Anterior cingulate cortex (tissue), 58 donors: ENCODE measurements at regions not wholly inside any gene's neighbourhood (a gene's known extent, or its start where the extent isn't known, plus 50 kb on each side); places are given as distances from the start of the nearest gene placed in this dataset.

Experiments
- DNase-seq, 58 donors: peaks; one replicate each; lab custom pipeline; 2025; lab: John Stamatoyannopoulos, UW

DNA sequence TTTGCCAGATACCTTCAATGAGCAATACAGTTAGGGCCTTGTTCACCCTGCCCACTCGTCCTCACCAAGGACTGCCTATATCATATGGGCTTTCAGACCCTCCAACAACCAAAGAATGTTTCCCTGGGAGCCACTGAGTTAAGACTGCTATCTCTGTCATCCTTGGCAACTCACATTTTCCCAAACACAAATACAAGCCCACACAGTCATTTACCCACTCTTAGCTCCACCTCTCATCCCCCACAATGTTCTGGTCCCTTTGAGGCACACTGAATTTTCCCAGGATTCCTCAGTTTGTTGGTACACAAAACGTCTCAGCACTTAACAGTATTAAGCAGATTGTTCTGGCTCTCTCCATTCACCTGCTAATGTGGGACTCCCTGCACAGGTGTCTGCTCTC is 204.6 kb downstream of the TLE3 start:
- no peak for DNase-seq

DNA sequence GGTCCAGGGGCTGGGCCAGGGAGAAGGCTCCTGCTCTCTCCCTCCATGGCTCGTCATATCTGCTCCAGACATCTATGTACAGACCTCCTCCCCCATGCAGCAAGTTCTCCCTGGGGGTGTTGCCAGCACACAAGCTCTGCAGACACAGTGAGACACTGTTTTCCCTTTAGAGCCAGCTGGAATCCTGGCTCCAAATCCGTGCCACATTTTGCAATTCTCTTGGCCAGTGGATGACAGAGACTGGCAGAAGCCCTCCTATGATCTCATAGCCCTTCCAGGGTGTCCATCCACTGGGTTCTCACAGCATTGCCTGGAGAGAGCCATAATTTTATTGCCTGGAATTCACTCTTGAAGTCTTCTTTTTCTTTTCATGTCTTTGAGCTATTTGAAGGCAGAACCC is 203.9 kb downstream of the TLE3 start:
- DNase-seq: peak in 53 of 58 donors; percentile 3 to 90 (median 60)

DNA sequence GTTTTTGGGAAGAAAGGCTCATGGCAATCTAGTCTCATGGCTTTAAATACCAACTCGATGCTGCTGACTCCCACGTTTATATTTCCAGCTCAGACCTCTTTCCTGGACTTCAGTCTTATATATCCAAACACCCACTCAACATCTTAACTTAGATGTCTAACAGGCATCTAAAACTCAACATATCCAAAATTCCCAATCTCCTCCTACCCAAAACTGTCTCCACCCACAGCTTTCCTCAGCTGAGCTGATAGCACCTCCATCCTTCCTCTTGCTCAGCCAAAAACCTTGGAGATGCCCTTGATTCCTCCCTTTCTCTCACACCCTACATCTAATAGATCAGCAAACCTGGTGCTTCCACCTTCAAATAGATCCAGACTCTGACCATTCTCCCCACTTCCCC is 202.5 kb downstream of the TLE3 start:
- DNase-seq: no peak

DNA sequence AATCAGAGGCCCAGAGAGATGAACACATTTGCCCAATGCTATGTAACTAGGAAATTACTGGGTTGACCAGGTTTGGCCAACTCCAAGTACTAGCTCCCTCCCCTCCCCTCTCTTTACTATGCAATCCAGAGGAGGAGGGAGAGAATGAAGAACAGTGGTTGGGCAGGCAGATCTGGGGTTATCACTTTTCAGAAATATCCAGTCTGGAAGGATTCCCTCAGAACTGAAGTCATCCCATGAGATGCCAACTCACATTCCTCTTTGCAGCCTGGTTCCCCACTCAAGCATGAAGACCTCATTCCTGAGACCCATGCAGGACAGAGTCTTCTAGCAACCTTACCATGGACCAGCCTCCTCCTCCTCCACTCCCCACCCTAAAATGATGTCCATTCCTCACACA is 201.1 kb downstream of the TLE3 start:
- no peak for DNase-seq

DNA sequence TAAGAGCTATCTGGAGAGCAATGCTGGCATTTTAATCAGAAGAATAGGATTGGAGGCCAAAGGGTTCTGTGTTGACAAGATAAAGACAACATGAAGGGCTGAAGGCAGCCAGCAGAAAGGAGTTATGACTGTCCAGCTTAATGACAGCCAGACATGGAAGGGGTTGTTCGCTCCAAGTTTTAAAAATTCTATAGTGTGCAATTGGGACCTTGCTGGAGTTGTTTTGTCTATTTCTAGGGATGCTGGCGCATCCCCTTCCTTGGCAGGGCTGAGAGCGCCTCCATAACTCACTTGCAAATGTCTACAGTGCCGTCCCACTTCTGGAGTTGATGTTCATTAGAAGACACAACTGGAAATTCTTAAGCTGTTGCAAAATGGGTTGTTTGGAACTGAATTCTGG is 200.7 kb downstream of the TLE3 start:
- no peak for DNase-seq

- DNase-seq: no peak
These were observed 200.1 kb downstream of the TLE3 start for GRCh38 chr15:69897471-69898237.

- DNase-seq: no peak
These were observed 199.5 kb downstream of the TLE3 start for GRCh38 chr15:69898243-69898642.

- no peak for DNase-seq
These were observed 195.2 kb downstream of the TLE3 start for GRCh38 chr15:69902414-69903062.

GRCh38 chr15:69903470-69904469 is 193.9 kb downstream of the TLE3 start:
- no peak for DNase-seq

DNA sequence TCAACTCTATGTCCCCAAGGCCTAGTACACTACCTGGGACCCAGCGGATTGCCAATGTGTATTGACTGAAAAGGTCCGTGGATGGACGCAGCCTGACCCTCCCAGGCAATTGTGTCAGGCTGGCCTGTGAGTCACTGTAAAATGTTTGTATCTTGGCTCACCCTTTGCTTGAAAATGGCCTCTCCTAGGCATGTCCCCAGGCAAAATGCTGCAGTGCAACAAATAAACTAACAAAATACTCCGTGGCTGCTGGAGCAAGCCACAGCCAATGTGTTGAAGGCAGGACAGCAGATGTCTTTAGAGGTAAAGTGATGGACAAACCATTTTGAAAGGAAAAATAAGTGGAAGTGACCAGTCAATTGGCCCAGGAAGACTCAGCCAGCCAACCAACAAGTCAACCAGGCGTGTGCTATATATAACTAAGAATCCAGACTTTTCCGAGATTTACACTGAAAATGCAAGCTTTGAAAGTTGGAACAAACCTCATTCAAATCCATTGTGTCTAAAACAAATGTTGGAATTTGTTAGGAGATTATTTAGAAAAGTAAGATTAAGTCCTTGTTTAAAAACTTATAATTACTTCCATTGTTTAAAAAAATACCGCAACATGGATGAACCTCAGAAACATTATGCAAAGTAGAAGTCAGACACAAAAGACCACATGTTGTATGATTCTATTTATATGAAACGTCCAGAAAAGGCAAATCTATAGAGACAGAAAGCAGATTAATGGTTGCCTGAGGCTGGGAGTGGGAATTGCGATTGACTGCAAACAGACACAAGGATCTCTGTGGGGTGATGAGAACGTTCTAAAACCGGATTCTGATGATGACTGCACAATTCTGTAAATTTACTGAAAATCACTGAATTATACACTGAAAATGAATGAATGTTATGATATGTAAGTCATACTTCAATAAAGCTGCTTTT is 191.2 kb downstream of the TLE3 start:
- DNase-seq: no peak

- DNase-seq: no peak
These were observed 189.7 kb downstream of the TLE3 start for GRCh38 chr15:69908060-69908459.

GRCh38 chr15:69908590-69909420 is 188.9 kb downstream of the TLE3 start:
- no peak for DNase-seq

DNA sequence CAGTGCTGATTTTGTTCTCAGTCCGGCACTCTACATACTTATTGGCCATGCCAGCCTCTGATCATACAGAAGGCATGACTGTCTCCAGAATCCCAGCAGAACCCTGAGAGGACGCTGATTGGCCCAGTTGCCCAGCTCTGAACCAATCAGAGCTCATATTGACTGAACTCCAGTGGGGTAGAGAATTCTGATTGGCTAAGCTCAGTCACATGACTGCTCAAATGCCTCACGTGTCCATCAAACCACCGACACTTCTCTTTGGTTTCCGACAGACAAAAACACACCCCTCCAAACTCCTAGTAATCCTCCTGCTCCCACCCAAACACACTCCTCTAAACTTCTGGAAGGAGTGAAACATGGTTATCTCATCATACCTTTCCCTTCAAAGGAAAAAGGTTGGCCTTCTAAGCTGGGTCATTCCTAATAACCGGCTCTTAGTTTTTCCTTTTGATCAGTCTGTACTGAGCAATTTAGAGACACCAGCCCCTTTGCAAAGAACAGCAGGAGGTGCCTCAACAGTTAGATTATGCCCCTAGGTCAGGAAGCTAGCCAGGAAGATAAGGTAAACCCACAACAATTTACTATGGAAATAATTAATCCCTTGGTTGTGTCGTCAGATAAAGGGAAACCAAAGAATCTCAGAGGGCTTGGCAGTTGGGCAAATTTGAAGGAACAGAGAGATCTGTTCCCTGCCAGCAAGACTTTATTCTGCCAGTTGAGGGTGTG is 187.8 kb downstream of the TLE3 start:
- no peak for DNase-seq

DNA sequence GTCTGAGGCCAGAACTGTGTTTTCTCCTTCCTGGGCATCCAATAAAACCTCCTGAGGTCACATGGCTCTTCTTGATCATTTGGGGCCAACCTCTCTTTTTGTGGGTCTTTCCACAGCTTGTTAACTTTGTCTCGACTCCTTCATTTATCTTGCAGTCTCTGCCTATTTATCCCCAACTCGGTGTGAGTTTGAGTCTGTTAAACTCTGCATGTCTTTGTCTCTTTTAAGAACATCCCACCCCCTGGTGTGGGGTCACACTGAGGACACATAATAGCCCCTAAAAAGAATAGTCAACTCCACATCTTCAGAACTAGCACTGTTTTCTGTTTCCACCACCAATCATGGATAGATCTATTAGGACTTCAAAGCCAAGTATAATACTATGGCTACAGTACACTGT is 187.2 kb downstream of the TLE3 start:
- DNase-seq: no peak

GRCh38 chr15:69912116-69912515 is 185.6 kb downstream of the TLE3 start:
- DNase-seq: no peak

DNA sequence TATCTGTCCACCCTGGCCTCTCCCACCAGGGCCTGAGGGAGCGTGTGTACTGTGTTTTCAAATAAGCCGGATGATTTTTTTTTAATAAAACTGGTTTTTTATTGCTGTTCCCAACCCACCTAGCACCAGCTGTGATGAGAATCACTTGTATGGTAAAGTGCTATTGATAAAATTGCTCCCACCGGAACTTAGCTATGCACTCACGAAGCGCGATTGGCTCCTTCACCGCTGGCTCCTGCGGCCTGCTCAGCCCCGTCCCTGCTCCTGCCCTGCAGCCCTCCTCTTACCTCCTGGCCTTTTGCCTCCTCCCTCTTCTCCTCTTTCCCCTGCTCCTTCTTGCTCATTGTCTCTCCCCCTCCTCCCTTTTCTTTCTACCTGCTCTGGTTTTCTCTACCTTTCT is 183.7 kb downstream of the TLE3 start:
- DNase-seq: no peak

DNA sequence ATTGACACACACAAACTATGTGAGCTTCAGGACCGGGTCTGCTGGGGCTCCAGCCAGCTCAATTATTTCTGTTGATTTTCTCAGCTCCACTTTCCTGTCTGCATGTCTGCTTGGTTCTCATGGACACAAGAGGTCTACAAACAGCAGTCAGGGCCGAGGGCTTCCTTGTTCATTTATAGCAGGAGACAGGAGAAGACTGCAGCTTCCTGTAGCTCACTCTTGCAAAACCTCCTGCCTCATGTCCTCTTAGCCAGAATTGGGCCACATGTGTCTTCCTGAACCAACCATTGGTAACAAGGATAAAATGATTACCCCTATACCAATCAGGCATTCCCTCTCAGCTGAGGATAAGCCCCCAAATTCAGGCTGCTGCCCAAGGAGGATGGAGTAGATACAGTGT is 182.8 kb downstream of the TLE3 start:
- peak in 1 of 58 donors; percentile 3 for DNase-seq

- DNase-seq: no peak
These were observed 181.4 kb downstream of the TLE3 start for GRCh38 chr15:69916169-69916785.
